GM18505 (cell line): ENCODE measurements at regions not wholly inside any gene's neighbourhood (a gene's known extent, or its start where the extent isn't known, plus 50 kb on each side); places are given as distances from the start of the nearest gene placed in this dataset.

ENCODE experiments used
- ATAC-seq: cut with Tn5 transposase; IDR thresholded peaks from one replicate; pipeline ENCODE4 v1.9.1; 2021; ENCODE audit not compliant: unreplicated experiment
- POLR2A ChIP-seq: IDR thresholded peaks from 4 replicates; pipeline ENCODE4 v1.6.1; 2011; ENCODE audit warnings: borderline replicate concordance; ENCODE audit not compliant: insufficient read depth, insufficient read length; ENCODE audit errors: extremely low read depth

DNA sequence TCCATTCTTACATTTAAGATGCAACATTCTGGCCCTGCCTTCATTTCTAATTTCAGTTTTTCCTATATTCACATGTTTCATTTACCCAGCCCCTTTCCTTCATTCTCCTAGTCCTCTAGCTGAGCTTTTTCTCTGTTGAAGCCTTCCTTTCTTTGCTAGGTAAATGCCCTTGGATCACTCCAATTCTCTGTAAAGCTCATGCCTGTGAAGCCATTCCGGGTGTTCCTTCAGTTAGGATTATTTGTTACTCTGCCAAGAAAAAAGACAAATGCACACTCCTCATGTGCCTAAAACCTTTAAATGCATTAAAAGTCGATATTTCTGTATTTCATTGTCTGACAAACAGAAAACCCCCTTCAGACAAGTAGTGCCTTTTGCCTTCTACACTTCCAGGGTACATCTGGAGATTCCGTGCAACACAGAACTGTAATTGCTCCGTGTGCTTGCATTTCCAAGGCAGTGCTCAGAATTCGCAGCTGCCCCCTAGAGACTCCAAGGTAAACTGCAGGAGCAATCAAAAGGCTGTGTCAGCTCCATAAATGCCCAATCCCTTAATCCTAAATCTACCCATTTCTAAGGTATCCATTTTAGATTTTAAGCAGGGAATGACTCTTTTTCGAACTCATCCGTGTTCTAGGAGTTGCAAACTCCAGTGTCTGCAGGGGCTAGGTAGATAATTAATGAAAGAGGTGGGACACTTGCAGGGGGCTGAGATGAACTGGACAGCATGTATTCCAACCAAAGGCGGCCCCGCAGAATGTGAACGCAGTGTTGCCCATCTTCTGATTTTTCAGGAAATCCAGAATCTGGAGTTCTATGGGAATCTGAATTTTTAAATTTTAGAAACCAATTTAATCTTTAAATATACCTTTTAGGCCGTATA is 320.2 kb downstream of the GRIN2B start:
- ATAC-seq = no peak
- no peak for TF ChIP-seq POLR2A

- ATAC-seq = no peak
- no peak for TF ChIP-seq POLR2A
These were observed 326.9 kb downstream of the GRIN2B start for GRCh38 chr12:13654456-13654855.

DNA sequence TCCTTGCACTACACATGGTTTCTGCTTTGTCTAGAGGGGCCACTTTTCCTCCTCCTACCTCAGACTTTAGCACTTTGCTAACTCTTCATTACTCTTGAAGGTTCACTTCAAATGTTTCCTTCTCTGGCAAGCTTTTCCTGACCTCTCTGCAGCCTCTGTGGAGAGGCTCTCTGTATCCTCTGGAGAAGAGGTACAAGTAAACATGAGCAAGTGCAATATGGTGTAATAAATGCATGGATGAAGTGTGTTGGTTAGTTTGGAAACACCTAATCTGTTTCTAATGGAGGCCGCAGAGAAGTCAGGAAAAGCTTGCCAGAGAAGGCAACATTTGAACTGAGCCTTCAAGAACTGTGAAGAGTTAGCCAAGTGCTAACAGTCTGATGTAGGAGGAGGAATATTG is 329.3 kb downstream of the GRIN2B start:
- no peak for TF ChIP-seq POLR2A
- no peak for ATAC-seq

DNA sequence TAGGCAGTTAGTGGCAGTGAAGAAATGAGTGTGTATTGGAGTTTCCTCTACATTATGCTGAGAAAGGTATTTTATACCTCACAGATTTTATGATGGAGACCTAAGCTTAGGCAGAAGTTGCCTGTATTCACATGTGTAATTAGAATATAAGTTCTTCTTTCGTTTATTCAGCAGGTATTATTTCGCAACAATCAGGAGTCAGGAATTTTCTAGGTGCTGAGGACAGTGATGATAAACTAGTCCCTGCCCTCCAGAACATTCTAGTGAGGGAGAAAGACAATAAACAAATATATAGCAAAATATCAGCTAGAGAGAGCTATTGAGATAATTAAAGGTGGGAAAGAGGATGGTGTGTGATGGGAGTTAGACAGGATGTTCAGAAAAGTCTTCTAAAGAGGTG is 345.7 kb downstream of the GRIN2B start:
- ATAC-seq = no peak
- TF ChIP-seq POLR2A = no peak

- no peak for ATAC-seq
- TF ChIP-seq POLR2A = no peak
These were observed 349.5 kb downstream of the GRIN2B start for GRCh38 chr12:13631873-13632272.

GRCh38 chr12:13630354-13630753 is 351.0 kb downstream of the GRIN2B start:
- no peak for ATAC-seq
- no peak for TF ChIP-seq POLR2A

GRCh38 chr12:13628067-13628466 is 353.3 kb downstream of the GRIN2B start:
- TF ChIP-seq POLR2A = no peak
- ATAC-seq = no peak

DNA sequence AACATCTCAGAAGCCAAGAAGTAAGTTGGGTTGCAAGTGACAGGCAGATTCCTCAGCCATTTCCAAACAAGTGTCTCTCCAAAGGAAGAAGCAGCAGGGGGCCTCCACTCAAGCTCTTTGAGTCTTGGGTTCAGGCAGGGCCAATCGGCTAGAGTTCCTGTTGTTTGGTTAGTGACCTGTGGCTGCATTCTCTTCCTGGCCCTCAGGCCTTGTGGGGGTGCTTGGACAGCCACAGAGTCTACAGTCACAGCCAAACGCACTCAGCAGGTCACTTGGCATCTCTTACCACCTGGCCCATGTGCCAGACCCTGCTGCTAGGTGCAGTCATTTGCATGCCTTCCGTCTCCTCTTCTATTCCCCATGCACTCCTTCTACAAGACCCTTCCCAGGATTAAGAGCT is 353.9 kb downstream of the GRIN2B start:
- ATAC-seq = no peak
- no peak for TF ChIP-seq POLR2A

DNA sequence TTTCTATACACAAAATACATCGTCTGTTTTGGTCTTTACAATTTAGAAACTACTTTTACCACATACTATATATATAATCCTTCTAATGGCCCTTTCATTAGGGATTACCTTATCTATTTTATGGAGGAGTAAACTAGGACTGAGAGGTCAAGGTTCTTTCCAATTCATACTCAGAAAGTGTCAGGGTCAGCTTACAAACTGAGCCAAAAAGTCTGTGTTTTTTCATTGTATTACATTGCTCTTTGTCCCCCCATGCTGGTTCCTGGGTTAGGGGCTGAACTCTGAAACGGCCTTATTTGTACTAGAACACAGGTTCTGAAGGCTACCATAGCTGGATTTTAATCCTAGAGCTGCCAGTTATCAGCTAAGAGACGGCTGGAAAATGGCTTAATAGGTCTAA is 368.1 kb downstream of the GRIN2B start:
- ATAC-seq = no peak
- no peak for TF ChIP-seq POLR2A

GRCh38 chr12:13609894-13610679 is 371.3 kb downstream of the GRIN2B start:
- TF ChIP-seq POLR2A = no peak
- ATAC-seq = no peak

DNA sequence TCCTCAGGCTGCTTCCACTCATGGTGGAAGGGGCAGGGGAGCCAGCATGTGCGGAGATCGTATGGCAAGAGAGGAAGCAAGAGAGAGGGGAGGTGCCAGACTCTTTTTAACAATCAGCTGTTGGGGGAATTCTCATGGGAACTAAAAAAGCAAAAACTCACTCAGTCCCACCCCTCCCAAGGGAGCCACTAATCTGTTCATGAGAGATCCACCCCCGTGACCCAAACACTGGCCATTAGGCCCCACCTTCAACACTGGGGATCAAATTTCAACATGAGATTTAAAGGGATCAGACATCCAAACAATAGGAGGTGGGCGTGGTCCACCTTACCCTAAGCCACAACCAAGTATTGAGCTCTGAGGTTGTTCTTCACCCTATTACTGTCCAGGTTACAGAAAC is 375.1 kb downstream of the GRIN2B start:
- no peak for TF ChIP-seq POLR2A
- ATAC-seq = no peak

DNA sequence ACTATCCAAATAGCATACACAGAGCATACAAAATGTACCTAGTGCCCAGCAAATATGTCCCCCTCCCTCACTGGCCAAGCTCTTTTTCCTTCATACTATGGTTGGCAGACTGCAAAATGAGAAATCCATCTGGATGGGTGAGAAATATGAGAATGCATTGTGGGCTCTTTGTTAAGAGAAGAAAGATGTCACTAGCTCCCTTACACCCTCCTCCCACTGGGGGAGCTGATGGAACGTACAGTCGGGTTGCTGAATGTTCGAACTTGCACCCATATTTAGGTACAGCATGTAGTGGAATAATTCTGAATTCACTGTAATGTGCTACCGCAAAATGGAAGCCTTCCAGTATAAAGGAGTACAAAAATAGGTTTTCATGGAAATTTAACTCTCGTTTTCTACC is 377.4 kb downstream of the GRIN2B start:
- TF ChIP-seq POLR2A = no peak
- ATAC-seq = no peak

- ATAC-seq = no peak
- no peak for TF ChIP-seq POLR2A
These were observed 379.2 kb downstream of the GRIN2B start for GRCh38 chr12:13602172-13602571.

DNA sequence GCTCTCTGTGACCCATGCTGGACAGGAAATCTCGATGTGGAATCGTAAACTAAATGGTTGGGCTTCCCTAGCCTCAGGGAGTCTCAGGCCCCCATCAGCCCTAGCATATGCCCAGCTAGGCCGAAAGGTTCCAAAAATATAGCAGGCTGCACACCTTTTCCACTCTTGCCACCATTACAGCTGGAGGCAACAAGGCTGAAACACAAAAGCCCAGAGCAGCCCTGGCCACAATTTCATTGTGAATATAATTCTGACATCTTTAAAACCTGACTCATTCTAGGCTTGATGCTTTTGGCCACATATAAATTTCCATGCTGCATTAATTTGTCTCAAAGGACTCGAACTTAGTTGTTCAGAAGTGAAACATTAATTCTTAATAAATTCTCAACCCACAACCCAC is 382.2 kb downstream of the GRIN2B start:
- ATAC-seq = no peak
- TF ChIP-seq POLR2A = no peak
